Bronchial epithelial cell (primary cell): ENCODE measurements at regions not wholly inside any gene's neighbourhood (a gene's known extent, or its start where the extent isn't known, plus 50 kb on each side); places are given as distances from the start of the nearest gene placed in this dataset.

Experiments
- DNase-seq: peaks from one replicate; pipeline ENCODE4 v3.0.0-alpha.2; 2010; ENCODE audit warnings: low read depth
- FAIRE-seq: peaks from 2 replicates; lab custom pipeline; 2011; peaks lifted over from hg19 to GRCh38; lab: Jason Lieb, UNC
- H3K27me3 ChIP-seq: 2 replicates; pipeline ENCODE4 v1.5.1; 2011; ENCODE audit warnings: low read length; ENCODE audit not compliant: control insufficient read depth, insufficient read depth
- H3K36me3 ChIP-seq: 2 replicates; pipeline ENCODE4 v1.5.1; 2011; ENCODE audit warnings: low read length; ENCODE audit not compliant: control insufficient read depth, insufficient read depth
- H3K4me3 ChIP-seq: 2 replicates; pipeline ENCODE4 v1.5.1; 2011; ENCODE audit warnings: mild to moderate bottlenecking, low read depth, low read length, control low read depth
- CTCF ChIP-seq: IDR thresholded peaks from 2 replicates; pipeline ENCODE4 v1.5.1; 2011; ENCODE audit warnings: mild to moderate bottlenecking, moderate library complexity, low read length, control low read depth, inconsistent platforms; ENCODE audit not compliant: insufficient read depth, severe bottlenecking

DNA sequence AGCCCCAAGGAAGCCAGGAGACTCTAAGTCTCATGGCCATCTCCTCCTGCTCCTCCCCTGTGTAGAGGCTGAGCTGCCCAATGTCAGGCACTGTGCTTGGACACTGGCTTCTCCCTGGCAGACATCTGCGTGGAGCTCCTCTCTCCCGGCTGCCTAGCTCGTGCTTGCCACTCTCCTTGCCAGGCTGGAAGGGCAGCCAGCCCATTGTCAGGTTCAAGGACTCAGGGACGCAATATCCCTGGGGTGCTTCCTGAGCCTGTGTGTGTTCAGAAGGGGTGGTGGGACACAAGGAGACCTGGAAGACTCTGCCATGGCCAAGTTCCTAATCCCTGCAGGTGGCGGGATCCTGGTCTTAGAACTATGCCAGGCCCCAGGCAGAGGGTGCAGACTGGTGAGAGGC lies 65.4 kb upstream of the PARP1 start:
- Histone ChIP-seq H3K4me3 (no peak overlapping the region), H3K27me3 (no peaks in the 10 kb centered on the region), H3K36me3 (no peaks in the 10 kb centered on the region)
- no peak for TF ChIP-seq CTCF
- DNase-seq (no peak), FAIRE-seq (no peak)

GRCh38 chr1:226474041-226474440 lies 66.1 kb upstream of the PARP1 start:
- no peak for FAIRE-seq
- no peak for TF ChIP-seq CTCF
- Histone ChIP-seq H3K4me3 (no peak overlapping the region), H3K27me3 (no peaks in the 10 kb centered on the region), H3K36me3 (no peaks in the 10 kb centered on the region)
- no peak for DNase-seq

DNA sequence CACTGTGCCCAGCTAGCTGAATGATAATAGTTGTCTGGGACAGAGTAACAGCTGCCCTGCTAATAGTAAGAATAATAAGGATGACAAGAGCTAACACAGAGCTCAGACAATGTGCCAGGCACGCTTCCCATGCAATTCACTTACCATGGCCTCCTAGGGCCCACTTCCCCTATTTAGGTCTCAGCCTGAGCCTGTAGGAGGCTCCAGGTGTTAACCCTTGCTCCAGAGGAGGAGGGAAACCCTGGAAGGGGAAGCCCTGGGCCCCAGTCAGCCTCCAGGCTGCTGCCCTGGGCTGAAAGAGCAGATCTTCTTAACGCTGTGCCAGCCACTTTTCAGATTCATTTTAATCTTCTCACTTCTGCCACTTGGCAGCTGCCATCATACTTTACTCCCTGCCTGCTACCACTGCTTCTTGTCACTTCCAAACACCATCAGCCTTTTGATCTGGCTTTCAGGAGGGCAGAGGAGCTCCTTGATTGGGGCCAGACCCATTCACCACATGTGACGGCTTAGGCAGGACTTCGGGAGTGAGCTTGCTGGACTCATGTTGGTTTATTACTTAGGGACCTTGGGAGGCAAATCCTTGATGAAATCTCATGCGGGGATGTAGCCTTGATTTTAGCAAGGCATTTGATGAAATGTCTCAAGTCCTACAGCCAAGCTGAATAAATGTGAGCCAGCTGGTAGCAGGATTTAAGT lies 66.7 kb upstream of the PARP1 start:
- Histone ChIP-seq H3K4me3 (no peak overlapping the region), H3K36me3 (no peaks in the 10 kb centered on the region), H3K27me3 (no peaks in the 10 kb centered on the region)
- no peak for FAIRE-seq
- TF ChIP-seq CTCF: no peak
- no peak for DNase-seq

GRCh38 chr1:226475142-226475511 lies 67.2 kb upstream of the PARP1 start:
- no peaks in the 10 kb centered on the region for H3K27me3 ChIP-seq
- H3K4me3 ChIP-seq: no peak overlapping the region
- FAIRE-seq (no peak), DNase-seq (no peak)
- no peaks in the 10 kb centered on the region for H3K36me3 ChIP-seq
- TF ChIP-seq CTCF: no peak

DNA sequence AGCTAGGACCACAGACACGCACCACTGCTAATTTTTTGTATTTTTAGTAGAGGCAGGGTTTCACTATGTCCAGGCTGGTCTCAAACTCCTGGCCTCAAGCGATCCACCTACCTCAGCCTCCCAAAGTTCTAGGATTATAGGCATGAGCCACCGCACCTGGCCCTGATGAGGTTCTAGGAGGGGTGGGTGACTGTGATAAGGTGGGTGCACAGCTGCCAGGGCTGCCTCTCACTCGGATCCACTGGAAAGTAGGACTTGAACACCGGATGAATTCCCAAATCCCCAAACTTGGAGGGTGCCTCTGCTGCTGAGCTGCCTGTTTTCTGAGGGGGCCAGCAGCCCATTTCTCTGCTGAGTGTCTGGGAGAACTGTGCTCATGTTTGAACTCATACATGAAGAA lies 68.2 kb upstream of the PARP1 start:
- Histone ChIP-seq H3K4me3 (no peak overlapping the region), H3K36me3 (no peaks in the 10 kb centered on the region), H3K27me3 (no peaks in the 10 kb centered on the region)
- FAIRE-seq: no peak
- no peak for TF ChIP-seq CTCF
- no peak for DNase-seq
